ENCODE measurements at regions not wholly inside any gene's neighbourhood (a gene's known extent, or its start where the extent isn't known, plus 50 kb on each side); places are given as distances from the start of the nearest gene placed in this dataset.

DNA sequence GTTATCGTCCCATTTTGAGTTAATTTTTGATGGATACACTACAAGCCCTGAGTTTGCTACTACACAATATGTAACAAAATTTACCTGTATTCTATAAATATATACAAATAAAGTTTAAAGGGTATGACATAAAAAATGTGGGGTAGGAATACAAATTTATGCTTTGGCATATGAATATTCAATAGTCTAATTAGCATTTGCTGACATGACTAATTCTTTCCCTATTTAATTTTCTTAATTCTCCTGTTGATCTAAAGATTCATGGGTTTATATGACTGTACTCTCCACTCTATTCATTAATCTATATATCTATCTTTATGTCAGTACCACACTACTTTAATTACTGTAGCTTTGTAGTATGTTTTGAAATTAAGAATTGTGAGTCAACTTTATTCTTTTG lies 1840.7 kb upstream of the FLRT2 start:
- Histone ChIP-seq H3K27me3 (replicated peaks in 1 of 2; ENCODE audit: control insufficient read depth in 2 of 2, extremely low read depth in 1 of 2, insufficient read depth in 2 of 2, low read length in 1 of 2) (no peaks in the 10 kb centered on the region), H3K27ac (ENCODE audit: low read length) (no peak overlapping the region), H3K4me1 (ENCODE audit: control insufficient read depth in 1 of 2, extremely low read depth in 1 of 2, insufficient read depth in 2 of 2, low read length in 2 of 2) (no peaks in the 10 kb centered on the region), H3K4me3 (ENCODE audit: control insufficient read depth in 1 of 2, extremely low read depth in 1 of 2, low read length in 1 of 2) (no peak overlapping the region), H3K36me3 (ENCODE audit: control insufficient read depth in 2 of 2, extremely low read depth in 1 of 2, insufficient read depth in 1 of 2, low read length in 1 of 2) (no peaks in the 10 kb centered on the region), H3K9me3 (peaks cover 3% of the 10 kb centered on the region)
- H3K9me3 Mint-ChIP-seq: peaks cover 14 to 20% (median 17%) of the 10 kb centered on the region in 3 donors
- H3K36me3 Mint-ChIP-seq: no peaks in the 10 kb centered on the region
- DNase-seq (no peak), ATAC-seq (replicated peaks in 1 of 4) (no peak)
- H3K27ac Mint-ChIP-seq: no peak overlapping the region
- ChIA-PET POLR2A (no interaction called here), CTCF (no interaction called here)
- no CpG with 5 or more reads among the region's 1 CpG for WGBS (ENCODE audit: insufficient coverage)
- H3K4me1 Mint-ChIP-seq: no peaks in the 10 kb centered on the region
- no peaks in the 10 kb centered on the region for H3K27me3 Mint-ChIP-seq
- no peak overlapping the region for H3K4me3 Mint-ChIP-seq

DNA sequence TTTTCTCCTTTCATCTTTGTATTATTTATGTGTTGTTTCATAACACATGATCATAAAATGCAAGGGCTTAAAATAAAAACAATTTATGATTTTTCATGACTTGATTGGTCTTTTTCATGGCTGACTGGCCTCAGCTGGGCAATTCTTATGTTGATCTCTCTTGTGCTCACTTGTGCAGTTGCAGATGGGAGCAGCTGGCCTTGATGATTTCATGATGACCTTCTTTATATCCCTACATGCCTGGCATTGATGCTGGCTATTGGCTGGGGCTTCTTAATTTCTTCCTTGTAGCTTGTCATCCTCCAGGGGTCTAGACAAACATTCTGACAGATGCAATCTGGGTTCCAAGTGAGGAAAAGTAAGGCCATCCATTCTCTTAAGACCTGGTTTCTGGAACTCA lies 1832.8 kb upstream of the FLRT2 start:
- H3K36me3 Mint-ChIP-seq: no peaks in the 10 kb centered on the region
- no peaks in the 10 kb centered on the region for H3K4me1 Mint-ChIP-seq
- Histone ChIP-seq H3K27me3 (replicated peaks in 1 of 2; ENCODE audit: control insufficient read depth in 2 of 2, extremely low read depth in 1 of 2, insufficient read depth in 2 of 2, low read length in 1 of 2) (no peaks in the 10 kb centered on the region), H3K4me3 (ENCODE audit: control insufficient read depth in 1 of 2, extremely low read depth in 1 of 2, low read length in 1 of 2) (no peak overlapping the region), H3K27ac (ENCODE audit: low read length) (no peak overlapping the region), H3K4me1 (ENCODE audit: control insufficient read depth in 1 of 2, extremely low read depth in 1 of 2, insufficient read depth in 2 of 2, low read length in 2 of 2) (no peaks in the 10 kb centered on the region), H3K9me3 (peaks cover 6% of the 10 kb centered on the region), H3K36me3 (ENCODE audit: control insufficient read depth in 2 of 2, extremely low read depth in 1 of 2, insufficient read depth in 1 of 2, low read length in 1 of 2) (no peaks in the 10 kb centered on the region)
- no peak overlapping the region for H3K4me3 Mint-ChIP-seq
- H3K9me3 Mint-ChIP-seq: peaks cover 0 to 17% (median 11%) of the 10 kb centered on the region in 3 donors
- ChIA-PET POLR2A (no interaction called here), CTCF (no interaction called here)
- no peak overlapping the region for H3K27ac Mint-ChIP-seq
- H3K27me3 Mint-ChIP-seq: no peaks in the 10 kb centered on the region
- ATAC-seq (replicated peaks in 1 of 4) (no peak), DNase-seq (no peak)

DNA sequence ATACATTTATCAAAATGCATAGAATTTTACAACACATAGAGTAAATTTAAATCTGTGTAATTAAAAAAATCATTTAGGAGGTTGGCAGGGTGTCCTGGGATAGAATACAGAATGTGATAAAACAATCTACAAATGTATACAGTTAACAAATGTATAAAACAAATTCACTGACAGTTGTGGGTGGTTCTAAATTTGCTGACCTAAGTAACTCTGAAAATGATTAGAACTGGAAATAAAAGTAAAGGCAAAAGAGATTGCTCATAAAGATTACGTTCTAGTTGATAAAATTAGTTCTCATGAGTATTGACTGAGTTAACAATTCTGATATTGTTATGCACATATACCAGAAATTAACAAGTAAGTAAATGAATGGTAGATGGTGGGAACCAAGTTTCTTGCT lies 1827.3 kb upstream of the FLRT2 start:
- peaks cover 3% of the 10 kb centered on the region for H3K9me3 ChIP-seq
- no peaks in the 10 kb centered on the region for H3K4me1 Mint-ChIP-seq
- no peak overlapping the region for H3K27ac ChIP-seq (ENCODE audit: low read length)
- ChIA-PET CTCF (no interaction called here), POLR2A (interaction anchor here in 1 of 2 donors (0.6 kb wide), 1 partner anchor 926 kb away, joined by 3 read pairs; no protein-coding TSS in a partner anchor)
- no peaks in the 10 kb centered on the region for H3K36me3 ChIP-seq (ENCODE audit: control insufficient read depth in 2 of 2, extremely low read depth in 1 of 2, insufficient read depth in 1 of 2, low read length in 1 of 2)
- H3K36me3 Mint-ChIP-seq: no peaks in the 10 kb centered on the region
- WGBS (ENCODE audit: insufficient coverage): no CpG with 5 or more reads among the region's 1 CpG
- ATAC-seq (replicated peaks in 1 of 4) (no peak), DNase-seq (no peak)
- no peaks in the 10 kb centered on the region for H3K27me3 ChIP-seq (replicated peaks in 1 of 2; ENCODE audit: control insufficient read depth in 2 of 2, extremely low read depth in 1 of 2, insufficient read depth in 2 of 2, low read length in 1 of 2)
- H3K27me3 Mint-ChIP-seq: no peaks in the 10 kb centered on the region
- H3K4me3 Mint-ChIP-seq: no peak overlapping the region
- peaks cover 7 to 20% (median 9%) of the 10 kb centered on the region in 3 donors for H3K9me3 Mint-ChIP-seq
- no peak overlapping the region for H3K27ac Mint-ChIP-seq
- H3K4me1 ChIP-seq (ENCODE audit: control insufficient read depth in 1 of 2, extremely low read depth in 1 of 2, insufficient read depth in 2 of 2, low read length in 2 of 2): no peaks in the 10 kb centered on the region
- no peak overlapping the region for H3K4me3 ChIP-seq (ENCODE audit: control insufficient read depth in 1 of 2, extremely low read depth in 1 of 2, low read length in 1 of 2)

DNA sequence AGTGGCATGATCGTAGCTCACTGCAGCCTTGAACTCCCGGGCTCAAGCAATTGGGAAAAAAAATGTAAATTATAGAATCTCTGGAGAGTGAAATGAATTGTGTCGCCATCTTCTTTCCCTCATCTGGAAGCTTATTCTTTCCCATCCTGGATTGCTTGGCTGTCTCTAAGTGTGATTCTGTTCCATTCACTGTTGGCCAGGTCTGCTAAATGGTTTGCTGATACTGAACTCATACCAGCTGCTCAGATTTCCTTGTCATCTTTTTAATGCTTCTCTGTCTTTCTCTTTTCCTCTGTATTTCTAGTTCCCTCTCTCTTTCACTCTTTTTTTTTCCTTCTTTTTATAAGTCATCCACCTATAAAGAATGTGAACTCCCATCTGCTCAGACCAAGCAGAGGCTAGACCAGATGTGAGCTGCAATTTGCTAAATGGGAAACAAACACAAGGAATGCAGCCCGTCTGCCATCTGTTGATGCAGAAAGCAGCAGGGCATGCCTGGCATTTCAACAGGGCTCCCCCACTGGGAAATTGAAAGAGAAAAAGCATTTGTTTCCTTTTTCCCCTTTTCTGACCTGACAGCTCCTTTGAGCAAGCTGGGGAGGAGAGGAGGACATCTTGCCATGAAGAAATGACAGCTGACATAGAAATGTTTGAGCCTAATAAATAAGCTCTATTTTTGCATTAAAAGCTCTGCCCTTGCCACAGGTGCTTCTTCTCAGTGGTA lies 1823.6 kb upstream of the FLRT2 start:
- DNase-seq (no peak), ATAC-seq (replicated peaks in 1 of 4) (no peak)
- H3K4me1 ChIP-seq (ENCODE audit: control insufficient read depth in 1 of 2, extremely low read depth in 1 of 2, insufficient read depth in 2 of 2, low read length in 2 of 2): no peaks in the 10 kb centered on the region
- ChIA-PET CTCF (no interaction called here), POLR2A (no interaction called here)
- no peak overlapping the region for H3K27ac ChIP-seq (ENCODE audit: low read length)
- no peaks in the 10 kb centered on the region for H3K27me3 ChIP-seq (replicated peaks in 1 of 2; ENCODE audit: control insufficient read depth in 2 of 2, extremely low read depth in 1 of 2, insufficient read depth in 2 of 2, low read length in 1 of 2)
- no peaks in the 10 kb centered on the region for H3K9me3 ChIP-seq
- H3K27ac Mint-ChIP-seq: no peak overlapping the region
- H3K4me1 Mint-ChIP-seq: no peaks in the 10 kb centered on the region
- H3K9me3 Mint-ChIP-seq: peaks cover 5 to 23% (median 15%) of the 10 kb centered on the region in 3 donors
- no peak overlapping the region for H3K4me3 Mint-ChIP-seq
- H3K36me3 Mint-ChIP-seq: no peaks in the 10 kb centered on the region
- no peak overlapping the region for H3K4me3 ChIP-seq (ENCODE audit: control insufficient read depth in 1 of 2, extremely low read depth in 1 of 2, low read length in 1 of 2)
- WGBS (ENCODE audit: insufficient coverage): no CpG with 5 or more reads among the region's 4 CpGs
- H3K36me3 ChIP-seq (ENCODE audit: control insufficient read depth in 2 of 2, extremely low read depth in 1 of 2, insufficient read depth in 1 of 2, low read length in 1 of 2): no peaks in the 10 kb centered on the region
- H3K27me3 Mint-ChIP-seq: no peaks in the 10 kb centered on the region

DNA sequence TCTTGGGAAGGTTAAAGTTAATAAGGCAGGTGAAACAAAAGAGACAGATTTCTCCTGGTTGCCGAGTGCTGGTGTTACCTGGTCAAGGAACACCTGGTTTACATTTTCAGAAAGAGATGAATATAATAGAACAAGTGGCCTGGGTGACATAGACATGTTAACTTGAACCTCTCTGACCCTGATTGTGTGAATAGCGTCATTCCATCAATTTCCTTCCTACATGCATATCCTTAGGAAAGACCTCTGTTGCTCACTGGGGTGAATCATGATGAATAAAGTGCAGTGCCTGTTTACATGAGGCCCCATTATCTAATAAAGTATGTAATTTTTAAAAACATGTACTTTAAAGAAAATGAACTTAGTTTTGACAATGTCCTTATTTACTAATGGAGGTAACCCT lies 1822.9 kb upstream of the FLRT2 start:
- no peak overlapping the region for H3K4me3 ChIP-seq (ENCODE audit: control insufficient read depth in 1 of 2, extremely low read depth in 1 of 2, low read length in 1 of 2)
- Mint-ChIP-seq H3K27ac (no peak overlapping the region), H3K4me1 (no peaks in the 10 kb centered on the region), H3K9me3 (peaks cover 5 to 23% (median 15%) of the 10 kb centered on the region in 3 donors), H3K36me3 (no peaks in the 10 kb centered on the region), H3K27me3 (no peaks in the 10 kb centered on the region), H3K4me3 (no peak overlapping the region)
- no peak for ATAC-seq (replicated peaks in 1 of 4)
- H3K27me3 ChIP-seq (replicated peaks in 1 of 2; ENCODE audit: control insufficient read depth in 2 of 2, extremely low read depth in 1 of 2, insufficient read depth in 2 of 2, low read length in 1 of 2): no peaks in the 10 kb centered on the region
- WGBS (ENCODE audit: insufficient coverage): no CpG with 5 or more reads among the region's 2 CpGs
- ChIA-PET POLR2A (no interaction called here), CTCF (no interaction called here)
- no peaks in the 10 kb centered on the region for H3K9me3 ChIP-seq
- H3K4me1 ChIP-seq (ENCODE audit: control insufficient read depth in 1 of 2, extremely low read depth in 1 of 2, insufficient read depth in 2 of 2, low read length in 2 of 2): no peaks in the 10 kb centered on the region
- H3K27ac ChIP-seq (ENCODE audit: low read length): no peak overlapping the region
- DNase-seq: no peak
- no peaks in the 10 kb centered on the region for H3K36me3 ChIP-seq (ENCODE audit: control insufficient read depth in 2 of 2, extremely low read depth in 1 of 2, insufficient read depth in 1 of 2, low read length in 1 of 2)

DNA sequence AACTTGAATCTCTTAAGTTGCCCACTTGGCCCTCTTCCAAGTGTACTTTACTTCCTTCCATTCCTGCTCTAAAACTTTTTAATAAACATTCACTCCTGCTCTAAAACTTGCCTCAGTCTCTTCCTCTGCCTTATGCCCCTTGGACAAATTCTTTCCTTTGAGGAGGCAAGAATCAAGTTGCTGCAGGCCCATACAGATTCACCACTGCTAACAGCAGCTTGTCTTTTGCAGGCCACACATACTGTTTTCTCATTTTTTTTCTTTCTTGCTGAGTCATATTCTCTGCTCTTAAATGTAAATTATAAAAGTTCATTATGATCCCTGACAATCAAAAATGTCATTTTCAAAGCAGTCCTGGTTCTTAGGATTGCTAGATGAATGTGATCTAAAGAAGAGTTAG lies 1820.8 kb upstream of the FLRT2 start:
- no peaks in the 10 kb centered on the region for H3K4me1 ChIP-seq (ENCODE audit: control insufficient read depth in 1 of 2, extremely low read depth in 1 of 2, insufficient read depth in 2 of 2, low read length in 2 of 2)
- ChIA-PET CTCF (no interaction called here), POLR2A (no interaction called here)
- H3K4me3 ChIP-seq (ENCODE audit: control insufficient read depth in 1 of 2, extremely low read depth in 1 of 2, low read length in 1 of 2): no peak overlapping the region
- H3K36me3 ChIP-seq (ENCODE audit: control insufficient read depth in 2 of 2, extremely low read depth in 1 of 2, insufficient read depth in 1 of 2, low read length in 1 of 2): no peaks in the 10 kb centered on the region
- Mint-ChIP-seq H3K4me1 (no peaks in the 10 kb centered on the region), H3K27ac (no peak overlapping the region), H3K27me3 (no peaks in the 10 kb centered on the region), H3K4me3 (no peak overlapping the region), H3K9me3 (peaks cover 7 to 21% (median 14%) of the 10 kb centered on the region in 3 donors), H3K36me3 (no peaks in the 10 kb centered on the region)
- no peaks in the 10 kb centered on the region for H3K9me3 ChIP-seq
- H3K27me3 ChIP-seq (replicated peaks in 1 of 2; ENCODE audit: control insufficient read depth in 2 of 2, extremely low read depth in 1 of 2, insufficient read depth in 2 of 2, low read length in 1 of 2): no peaks in the 10 kb centered on the region
- no peak overlapping the region for H3K27ac ChIP-seq (ENCODE audit: low read length)
- ATAC-seq (replicated peaks in 1 of 4) (no peak), DNase-seq (no peak)

DNA sequence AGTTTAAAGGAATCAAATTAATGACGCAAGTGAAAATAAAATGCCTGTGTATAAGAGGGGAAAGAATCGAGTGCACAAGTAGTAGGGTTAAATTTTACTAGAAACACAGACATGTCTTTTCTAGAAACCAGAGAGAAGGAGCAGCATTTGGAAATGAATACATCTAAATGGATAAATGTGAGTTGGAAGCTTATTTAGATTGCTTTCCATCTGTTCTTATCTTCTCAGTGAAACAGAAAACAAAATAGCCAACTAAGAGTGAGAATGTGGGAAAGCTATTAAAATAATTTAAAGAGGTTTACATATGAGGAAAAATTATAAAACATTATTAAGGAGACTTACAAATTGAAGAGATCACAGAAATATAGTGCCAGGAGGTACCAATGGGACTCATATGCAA lies 1818.9 kb upstream of the FLRT2 start:
- H3K27me3 ChIP-seq (replicated peaks in 1 of 2; ENCODE audit: control insufficient read depth in 2 of 2, extremely low read depth in 1 of 2, insufficient read depth in 2 of 2, low read length in 1 of 2): no peaks in the 10 kb centered on the region
- POLR2A ChIA-PET: no interaction called here
- no peak overlapping the region for H3K27ac Mint-ChIP-seq
- no peaks in the 10 kb centered on the region for H3K4me1 ChIP-seq (ENCODE audit: control insufficient read depth in 1 of 2, extremely low read depth in 1 of 2, insufficient read depth in 2 of 2, low read length in 2 of 2)
- no peak overlapping the region for H3K27ac ChIP-seq (ENCODE audit: low read length)
- H3K36me3 Mint-ChIP-seq: no peaks in the 10 kb centered on the region
- no peaks in the 10 kb centered on the region for H3K4me1 Mint-ChIP-seq
- H3K4me3 ChIP-seq (ENCODE audit: control insufficient read depth in 1 of 2, extremely low read depth in 1 of 2, low read length in 1 of 2): no peak overlapping the region
- H3K36me3 ChIP-seq (ENCODE audit: control insufficient read depth in 2 of 2, extremely low read depth in 1 of 2, insufficient read depth in 1 of 2, low read length in 1 of 2): no peaks in the 10 kb centered on the region
- H3K4me3 Mint-ChIP-seq: no peak overlapping the region
- ATAC-seq (replicated peaks in 1 of 4) (no peak), DNase-seq (no peak)
- WGBS (ENCODE audit: insufficient coverage): 93% methylated on average over 2 of the region's 2 CpGs
- H3K9me3 ChIP-seq: no peaks in the 10 kb centered on the region
- CTCF ChIA-PET: interaction anchor here in 1 of 2 donors (1.2 kb wide), 1 partner anchor 10 kb away, joined by 3 read pairs; no protein-coding TSS in a partner anchor
- H3K27me3 Mint-ChIP-seq: no peaks in the 10 kb centered on the region
- peaks cover 7 to 17% (median 11%) of the 10 kb centered on the region in 3 donors for H3K9me3 Mint-ChIP-seq
